ENCODE measurements at regions not wholly inside any gene's neighbourhood (a gene's known extent, or its start where the extent isn't known, plus 50 kb on each side); places are given as distances from the start of the nearest gene placed in this dataset.
"Not testable (repeated sequence)": the region's sequence is repeated elsewhere in the genome, so short reads cannot be mapped to it uniquely, and the experiment has no call there.

DNA sequence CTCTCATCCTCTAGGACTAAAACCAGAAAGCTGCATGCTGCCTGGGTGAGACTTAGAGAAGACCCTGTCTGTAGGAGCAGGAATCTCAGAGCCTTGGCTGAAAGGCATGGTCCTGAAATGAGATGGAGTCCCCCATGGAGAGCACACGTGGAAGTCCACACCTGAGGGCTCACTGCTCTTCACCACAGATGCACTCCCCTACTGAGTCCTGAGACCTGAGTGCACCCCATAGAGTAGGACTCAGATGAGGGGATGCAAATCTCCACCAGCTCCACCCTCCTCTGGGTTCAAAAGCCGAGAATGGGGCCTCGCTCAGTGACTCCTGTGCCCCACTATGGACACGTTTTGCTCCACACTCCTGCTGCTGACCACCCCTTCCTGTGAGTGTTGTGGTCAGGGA lies 171.4 kb upstream of the TP53TG3 start:
- not testable (repeated sequence) for DNase-seq (ENCODE audit: low read depth in 2 of 2)

DNA sequence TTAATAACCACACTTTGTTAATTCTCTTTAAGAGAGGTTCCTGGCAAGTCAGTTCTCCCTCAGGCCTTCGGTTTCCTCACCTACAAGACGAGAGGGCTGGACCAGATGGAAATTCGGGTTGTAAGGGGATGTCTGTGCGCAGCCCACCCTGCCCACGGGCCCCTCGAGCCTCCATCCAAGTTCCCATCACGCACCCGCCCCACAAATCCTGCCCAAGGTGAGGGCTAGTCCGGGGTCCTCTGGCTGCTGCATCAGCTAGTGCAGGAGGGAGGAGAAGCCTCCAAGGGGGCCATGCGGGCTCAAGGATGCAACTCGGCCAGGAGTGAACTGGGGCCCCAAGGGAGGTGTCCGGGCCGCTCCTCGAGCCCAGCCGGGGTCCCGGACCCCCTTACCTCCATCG lies 169.6 kb upstream of the TP53TG3 start:
- not testable (repeated sequence) for DNase-seq (ENCODE audit: low read depth in 2 of 2)

GRCh38 chr16:32842844-32843243 lies 166.9 kb upstream of the TP53TG3 start:
- not testable (repeated sequence) for DNase-seq (ENCODE audit: low read depth in 2 of 2)

DNA sequence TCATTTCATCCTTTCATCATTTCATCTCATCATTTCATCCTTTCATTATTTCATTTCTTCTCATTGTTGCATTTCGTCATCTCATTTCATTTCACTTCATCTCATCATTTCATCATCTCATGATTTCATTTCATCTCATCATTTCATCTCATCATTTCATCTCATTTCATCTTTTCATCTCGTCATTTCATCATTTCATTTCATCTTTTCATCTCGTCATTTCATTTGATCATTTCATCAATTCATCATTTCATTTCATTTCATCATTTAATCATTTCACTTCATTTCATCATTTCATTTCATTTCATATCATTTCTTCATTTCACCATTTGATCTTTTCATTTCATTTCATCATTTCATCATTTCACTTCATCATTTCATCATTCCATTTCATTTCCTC lies 131.3 kb upstream of the TP53TG3 start:
- DNase-seq (ENCODE audit: low read depth in 2 of 2) = not testable (repeated sequence)

DNA sequence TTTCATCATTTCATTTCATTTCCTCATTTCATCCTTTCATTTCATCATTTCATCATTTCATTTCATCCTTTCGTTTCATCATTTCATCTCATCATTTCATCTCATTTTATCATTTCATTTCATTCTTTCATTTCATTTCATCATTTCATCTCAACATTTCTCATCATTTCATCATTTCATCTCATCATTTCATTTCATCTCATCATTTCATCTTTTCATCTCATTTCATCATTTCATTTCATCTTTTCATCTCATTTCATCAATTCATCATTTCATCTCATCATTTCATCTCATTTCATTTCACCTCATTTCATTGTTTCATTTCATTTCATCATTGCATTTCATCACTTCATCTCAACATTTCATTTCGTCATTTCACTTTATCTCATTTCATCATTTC lies 129.7 kb upstream of the TP53TG3 start:
- DNase-seq (ENCODE audit: low read depth in 2 of 2) = not testable (repeated sequence)
